Neural progenitor cell (in vitro differentiated cells): ENCODE measurements at regions not wholly inside any gene's neighbourhood (a gene's known extent, or its start where the extent isn't known, plus 50 kb on each side); places are given as distances from the start of the nearest gene placed in this dataset.

Source experiments
- DNase-seq: peaks from one replicate; pipeline ENCODE4 v3.0.0-alpha.2; 2016; ENCODE audit warnings: low spot score
- H2AFZ ChIP-seq: fragments of 200-600 bp; sonication (generic); replicated peaks from 2 replicates; pipeline ENCODE4 v1.6.1; 2016; ENCODE audit warnings: antibody characterized with exemption
- H3F3A ChIP-seq: fragments of 200-600 bp; sonication (generic); 2 replicates; pipeline ENCODE4 v1.6.1; 2016; ENCODE audit warnings: antibody characterized with exemption, low read depth
- H3K27ac ChIP-seq: fragments of 200-600 bp; sonication (generic); 2 replicates; pipeline ENCODE4 v1.5.1; 2016; ENCODE audit warnings: mild to moderate bottlenecking
- H3K27me3 ChIP-seq: fragments of 200-600 bp; sonication (generic); 2 replicates; pipeline ENCODE4 v1.6.1; 2016; ENCODE audit warnings: mild to moderate bottlenecking, moderate library complexity
- H3K36me3 ChIP-seq: fragments of 200-600 bp; sonication (generic); 2 replicates; pipeline ENCODE4 v1.5.1; 2016
- H3K4me1 ChIP-seq: fragments of 200-600 bp; sonication (generic); 2 replicates; pipeline ENCODE4 v1.6.1; 2016; ENCODE audit warnings: mixed run types
- H3K4me2 ChIP-seq: fragments of 200-600 bp; sonication (generic); 2 replicates; pipeline ENCODE4 v1.6.1; 2016
- H3K4me3 ChIP-seq: fragments of 200-600 bp; sonication (generic); 2 replicates; pipeline ENCODE4 v1.5.1; 2016
- H3K79me2 ChIP-seq: fragments of 200-600 bp; sonication (generic); 2 replicates; pipeline ENCODE4 v1.6.1; 2016; ENCODE audit warnings: low read depth
- H3K9ac ChIP-seq: fragments of 200-600 bp; sonication (generic); 2 replicates; pipeline ENCODE4 v1.6.1; 2016
- H3K9me3 ChIP-seq: fragments of 200-600 bp; sonication (generic); 2 replicates; pipeline ENCODE4 v1.5.1; 2016; ENCODE audit warnings: low read depth
- H4K20me1 ChIP-seq: fragments of 200-600 bp; sonication (generic); 2 replicates; pipeline ENCODE4 v1.6.1; 2016; ENCODE audit warnings: low read depth
- H3K27ac Mint-ChIP-seq: 3 replicates; pipeline ENCODE4 v1.8.0; 2021; ENCODE audit warnings: mixed read lengths
- H3K27me3 Mint-ChIP-seq: 2 replicates; pipeline ENCODE4 v1.8.0; 2022; ENCODE audit warnings: low read depth, mild to moderate bottlenecking, inconsistent platforms, moderate library complexity, mixed read lengths; ENCODE audit not compliant: insufficient read depth
- H3K36me3 Mint-ChIP-seq: 3 replicates; pipeline ENCODE4 v1.8.0; 2021; ENCODE audit warnings: mixed read lengths
- H3K4me1 Mint-ChIP-seq: 3 replicates; pipeline ENCODE4 v1.8.0; 2021; ENCODE audit warnings: mixed read lengths
- H3K4me3 Mint-ChIP-seq: 3 replicates; pipeline ENCODE4 v1.8.0; 2021; ENCODE audit warnings: mild to moderate bottlenecking, moderate library complexity, mixed read lengths
- H3K9me3 Mint-ChIP-seq: 3 replicates; pipeline ENCODE4 v1.8.0; 2020; ENCODE audit warnings: mixed read lengths
- CTCF ChIP-seq: fragments of 200-600 bp; sonication (generic); IDR thresholded peaks from 2 replicates; pipeline ENCODE4 v1.5.1; 2017; ENCODE audit warnings: antibody characterized with exemption, mild to moderate bottlenecking
- EZH2 ChIP-seq: fragments of 200-600 bp; sonication (generic); IDR thresholded peaks from 2 replicates; pipeline ENCODE4 v1.6.1; 2017; ENCODE audit warnings: antibody characterized with exemption, mild to moderate bottlenecking, moderate library complexity
- EZH2phosphoT487 ChIP-seq: fragments of 200-600 bp; sonication (generic); IDR thresholded peaks from 2 replicates; pipeline ENCODE4 v1.6.1; 2017; ENCODE audit warnings: antibody characterized with exemption

- Histone ChIP-seq H3K27ac (no peak overlapping the region), H3F3A (no peaks in the 10 kb centered on the region), H3K4me3 (no peak overlapping the region), H4K20me1 (no peaks in the 10 kb centered on the region), H2AFZ (no peak overlapping the region), H3K4me2 (no peak overlapping the region), H3K4me1 (no peaks in the 10 kb centered on the region), H3K9ac (no peak overlapping the region), H3K9me3 (no peaks in the 10 kb centered on the region), H3K27me3 (no peaks in the 10 kb centered on the region), H3K79me2 (no peaks in the 10 kb centered on the region), H3K36me3 (no peaks in the 10 kb centered on the region)
- Mint-ChIP-seq H3K4me3 (no peak overlapping the region), H3K4me1 (no peaks in the 10 kb centered on the region), H3K27me3 (peaks cover 2% of the 10 kb centered on the region), H3K36me3 (no peaks in the 10 kb centered on the region), H3K9me3 (peaks cover 25% of the 10 kb centered on the region), H3K27ac (no peak overlapping the region)
- TF ChIP-seq CTCF (no peak), EZH2phosphoT487 (no peak), EZH2 (no peak)
- no peak for DNase-seq
Measured at GRCh38 chr20:20772497-20773085, 60.1 kb upstream of the RALGAPA2 start.

- H3K4me2 ChIP-seq = no peak overlapping the region
- Mint-ChIP-seq H3K4me1 (no peaks in the 10 kb centered on the region), H3K4me3 (no peak overlapping the region), H3K27ac (no peak overlapping the region), H3K27me3 (peaks cover 2% of the 10 kb centered on the region), H3K36me3 (no peaks in the 10 kb centered on the region), H3K9me3 (peaks cover 22% of the 10 kb centered on the region)
- H3K4me3 ChIP-seq = no peak overlapping the region
- no peaks in the 10 kb centered on the region for H3K27me3 ChIP-seq
- H3K9me3 ChIP-seq = no peaks in the 10 kb centered on the region
- no peaks in the 10 kb centered on the region for H3K36me3 ChIP-seq
- H3K4me1 ChIP-seq = no peaks in the 10 kb centered on the region
- TF ChIP-seq EZH2phosphoT487 (no peak), CTCF (no peak), EZH2 (no peak)
- H4K20me1 ChIP-seq = no peaks in the 10 kb centered on the region
- no peaks in the 10 kb centered on the region for H3F3A ChIP-seq
- H3K27ac ChIP-seq = no peak overlapping the region
- H3K79me2 ChIP-seq = no peaks in the 10 kb centered on the region
- no peak overlapping the region for H2AFZ ChIP-seq
- no peak overlapping the region for H3K9ac ChIP-seq
- DNase-seq = no peak
Measured at GRCh38 chr20:20768202-20768815, 55.9 kb upstream of the RALGAPA2 start.

GRCh38 chr20:20765696-20766365, 53.4 kb upstream of the RALGAPA2 start:
- Mint-ChIP-seq H3K9me3 (peaks cover 16% of the 10 kb centered on the region), H3K27ac (no peak overlapping the region), H3K36me3 (no peaks in the 10 kb centered on the region), H3K4me1 (no peaks in the 10 kb centered on the region), H3K27me3 (peaks cover 2% of the 10 kb centered on the region), H3K4me3 (no peak overlapping the region)
- TF ChIP-seq CTCF = no peak
- no peak for TF ChIP-seq EZH2
- TF ChIP-seq EZH2phosphoT487 = no peak
- Histone ChIP-seq H3K36me3 (no peaks in the 10 kb centered on the region), H3K9ac (no peak overlapping the region), H3K9me3 (no peaks in the 10 kb centered on the region), H2AFZ (no peak overlapping the region), H3K4me3 (no peak overlapping the region), H3K4me1 (no peaks in the 10 kb centered on the region), H3K27me3 (no peaks in the 10 kb centered on the region), H3K79me2 (no peaks in the 10 kb centered on the region), H4K20me1 (no peaks in the 10 kb centered on the region), H3F3A (no peaks in the 10 kb centered on the region), H3K27ac (no peak overlapping the region), H3K4me2 (no peak overlapping the region)
- no peak for DNase-seq
